RWPE2 (cell line): ENCODE measurements at regions not wholly inside any gene's neighbourhood (a gene's known extent, or its start where the extent isn't known, plus 50 kb on each side); places are given as distances from the start of the nearest gene placed in this dataset.

Source experiments
- ATAC-seq: fragments of 200-7000 bp; cut with Tn5 transposase; 3 replicates; pipeline ENCODE4 v1.9.1; 2021; ENCODE audit warnings: low read depth
- DNase-seq: peaks from one replicate; pipeline ENCODE4 v3.0.0-alpha.2; 2020; ENCODE audit warnings: low spot score
- H3K27ac ChIP-seq: fragments of 450-650 bp; 2 replicates; pipeline ENCODE4 v1.5.1; 2017; ENCODE audit warnings: mild to moderate bottlenecking; ENCODE audit not compliant: poor library complexity, severe bottlenecking
- H3K27me3 ChIP-seq: fragments of 250-450 bp; sonication (Bioruptor Pico); 2 replicates; pipeline ENCODE4 v1.5.1; 2021; ENCODE audit warnings: mild to moderate bottlenecking, moderate library complexity; ENCODE audit not compliant: insufficient read depth, poor library complexity, severe bottlenecking
- H3K36me3 ChIP-seq: fragments of 250-450 bp; sonication (Bioruptor Pico); 2 replicates; pipeline ENCODE4 v1.5.1; 2020; ENCODE audit warnings: low read depth, mild to moderate bottlenecking, moderate library complexity
- H3K4me1 ChIP-seq: fragments of 250-450 bp; sonication (Bioruptor Pico); 2 replicates; pipeline ENCODE4 v1.5.1; 2021; ENCODE audit warnings: mild to moderate bottlenecking, moderate library complexity; ENCODE audit not compliant: insufficient read depth, poor library complexity, severe bottlenecking
- H3K4me3 ChIP-seq: fragments of 250-450 bp; sonication (Bioruptor Pico); 2 replicates; pipeline ENCODE4 v1.5.1; 2021; ENCODE audit warnings: mild to moderate bottlenecking, moderate library complexity; ENCODE audit not compliant: severe bottlenecking
- H3K9me3 ChIP-seq: fragments of 250-450 bp; sonication (Bioruptor Pico); 2 replicates; pipeline ENCODE4 v1.5.1; 2021; ENCODE audit warnings: mild to moderate bottlenecking, moderate library complexity; ENCODE audit not compliant: severe bottlenecking
- CTCF ChIP-seq: fragments of 450-650 bp; IDR thresholded peaks from one replicate; pipeline ENCODE4 v1.5.1; 2017; ENCODE audit warnings: mild to moderate bottlenecking, moderate library complexity; ENCODE audit not compliant: poor library complexity, severe bottlenecking

GRCh38 chr4:73317092-73317491 is 58.5 kb upstream of the ANKRD17 start:
- Histone ChIP-seq H3K36me3 (no peaks in the 10 kb centered on the region), H3K4me3 (no peak overlapping the region), H3K4me1 (no peaks in the 10 kb centered on the region), H3K9me3 (no peaks in the 10 kb centered on the region), H3K27me3 (no peaks in the 10 kb centered on the region), H3K27ac (no peak overlapping the region)
- DNase-seq (no peak), ATAC-seq (no peak)
- TF ChIP-seq CTCF: no peak

- no peaks in the 10 kb centered on the region for H3K4me1 ChIP-seq
- H3K36me3 ChIP-seq: no peaks in the 10 kb centered on the region
- no peaks in the 10 kb centered on the region for H3K27me3 ChIP-seq
- peak; percentile 31; the same call in 1 of the 3 replicates for ATAC-seq
- no peak overlapping the region for H3K4me3 ChIP-seq
- no peak overlapping the region for H3K27ac ChIP-seq
- DNase-seq: no peak
- TF ChIP-seq CTCF: no peak
- H3K9me3 ChIP-seq: no peaks in the 10 kb centered on the region
These were observed 56.5 kb upstream of the ANKRD17 start for GRCh38 chr4:73315091-73315490.

GRCh38 chr4:73312967-73313366 is 54.4 kb upstream of the ANKRD17 start:
- Histone ChIP-seq H3K27me3 (no peaks in the 10 kb centered on the region), H3K36me3 (no peaks in the 10 kb centered on the region), H3K4me3 (no peak overlapping the region), H3K27ac (no peak overlapping the region), H3K4me1 (peaks cover 7% of the 10 kb centered on the region), H3K9me3 (no peaks in the 10 kb centered on the region)
- DNase-seq (no peak), ATAC-seq (no peak)
- TF ChIP-seq CTCF: no peak

- no peaks in the 10 kb centered on the region for H3K9me3 ChIP-seq
- no peak overlapping the region for H3K27ac ChIP-seq
- peaks cover 7% of the 10 kb centered on the region for H3K4me1 ChIP-seq
- no peak for DNase-seq
- no peaks in the 10 kb centered on the region for H3K27me3 ChIP-seq
- ATAC-seq: no peak
- H3K4me3 ChIP-seq: no peak overlapping the region
- peak; percentile 77 for TF ChIP-seq CTCF
- no peaks in the 10 kb centered on the region for H3K36me3 ChIP-seq
These were observed 52.8 kb upstream of the ANKRD17 start for GRCh38 chr4:73311428-73311827.

GRCh38 chr4:73309211-73309610 is 50.6 kb upstream of the ANKRD17 start:
- no peaks in the 10 kb centered on the region for H3K9me3 ChIP-seq
- no peak overlapping the region for H3K4me3 ChIP-seq
- H3K36me3 ChIP-seq: no peaks in the 10 kb centered on the region
- no peak for DNase-seq
- no peaks in the 10 kb centered on the region for H3K27me3 ChIP-seq
- H3K27ac ChIP-seq: peak overlapping the region; percentile 26
- ATAC-seq: peak; percentile 85
- H3K4me1 ChIP-seq: peaks cover 7% of the 10 kb centered on the region
- TF ChIP-seq CTCF: no peak
